ENCODE measurements at regions not wholly inside any gene's neighbourhood (a gene's known extent, or its start where the extent isn't known, plus 50 kb on each side); places are given as distances from the start of the nearest gene placed in this dataset.

DNA sequence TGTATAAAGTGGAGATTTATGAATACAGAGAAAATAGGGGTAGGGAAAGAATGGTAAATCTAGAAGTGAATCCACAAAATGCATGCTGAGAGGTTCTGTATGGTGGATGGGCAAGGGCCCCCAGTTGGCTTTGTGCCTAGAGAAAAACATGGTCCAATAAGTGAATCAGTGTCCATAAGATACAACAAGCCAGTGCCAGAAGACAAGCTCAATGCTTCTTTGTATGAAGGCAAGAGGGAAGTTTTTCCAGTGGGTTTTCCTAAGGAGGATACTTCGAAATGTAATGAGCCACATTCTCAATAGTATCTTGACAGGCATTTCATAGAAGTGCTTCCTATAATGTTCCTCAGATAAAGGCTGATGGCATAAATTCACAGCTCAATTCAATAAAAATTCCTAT, 169.4 kb upstream of the HMCN1 start:
- H3K27me3 ChIP-seq: no peaks in the 10 kb centered on the region
- H3K36me3 ChIP-seq: no peaks in the 10 kb centered on the region
- H3K27ac ChIP-seq: no peak overlapping the region
- DNase-seq: no peak
- no peak for ATAC-seq
- no peaks in the 10 kb centered on the region for H3K4me1 ChIP-seq
- intact Hi-C loops (cut with DNase I; ENCODE audit: low total_unique reads): no loop called here
- no peaks in the 10 kb centered on the region for H3K9me3 ChIP-seq
- H3K4me3 ChIP-seq: no peak overlapping the region
- no peak for TF ChIP-seq CTCF (IDR thresholded peaks at IDR 0.05 in 4 of 5, conservative IDR thresholded peaks at IDR 0.05 in 1 of 5)
- no peak for TF ChIP-seq POLR2A (IDR thresholded peaks at IDR 0.05)
- in situ Hi-C loops (cut with MboI; ENCODE audit: low sequenced_read_pairs in 4 of 4): no loop called here

DNA sequence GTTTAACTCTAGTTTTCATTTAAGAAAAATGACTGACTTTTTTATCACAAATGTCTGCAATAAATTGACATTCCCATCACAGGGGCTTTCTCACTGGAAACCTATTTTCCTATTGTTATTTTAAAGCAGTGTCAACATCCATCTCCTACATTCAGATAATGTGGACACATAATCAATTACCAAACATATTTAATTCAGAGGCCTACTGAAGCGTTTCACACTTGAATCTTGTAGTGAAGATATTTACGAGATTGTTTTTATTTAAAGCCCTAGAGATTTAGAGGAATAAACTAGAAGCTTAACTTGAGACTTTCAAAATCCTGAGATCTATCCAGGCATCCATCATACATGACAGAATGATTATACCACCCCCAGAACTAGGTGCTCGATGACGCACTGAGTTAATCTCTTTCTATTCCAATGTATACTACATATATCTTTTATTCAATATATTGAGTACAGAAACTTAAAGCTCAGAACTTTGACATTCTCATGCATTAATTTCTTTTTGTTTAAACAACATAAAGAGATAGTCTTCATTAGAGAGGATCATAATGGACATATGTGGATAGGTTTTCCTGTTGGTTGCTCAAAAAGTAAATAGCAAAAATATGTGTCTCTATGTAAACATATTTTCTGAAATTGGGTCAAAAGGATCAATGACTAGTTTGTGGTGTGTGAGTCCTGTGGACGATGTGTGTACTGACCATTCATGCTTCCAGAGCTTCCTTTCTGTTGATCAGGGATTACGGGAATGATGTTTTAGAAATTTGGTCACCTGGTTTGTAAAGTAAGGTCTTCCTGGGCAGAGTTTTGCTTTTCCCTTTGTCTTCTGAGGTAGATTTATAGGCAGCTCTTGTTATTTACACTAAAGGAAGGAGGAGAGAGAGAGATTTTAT, 171.5 kb upstream of the HMCN1 start:
- no peak for TF ChIP-seq CTCF (IDR thresholded peaks at IDR 0.05 in 4 of 5, conservative IDR thresholded peaks at IDR 0.05 in 1 of 5)
- ATAC-seq (no peak), DNase-seq (no peak)
- H3K27me3 ChIP-seq: no peaks in the 10 kb centered on the region
- no peaks in the 10 kb centered on the region for H3K4me1 ChIP-seq
- no peak overlapping the region for H3K4me3 ChIP-seq
- H3K9me3 ChIP-seq: no peaks in the 10 kb centered on the region
- H3K36me3 ChIP-seq: no peaks in the 10 kb centered on the region
- H3K27ac ChIP-seq: no peak overlapping the region
- intact Hi-C loops (cut with DNase I; ENCODE audit: low total_unique reads) (no loop called here), in situ Hi-C loops (cut with MboI; ENCODE audit: low sequenced_read_pairs in 4 of 4) (no loop called here)

DNA sequence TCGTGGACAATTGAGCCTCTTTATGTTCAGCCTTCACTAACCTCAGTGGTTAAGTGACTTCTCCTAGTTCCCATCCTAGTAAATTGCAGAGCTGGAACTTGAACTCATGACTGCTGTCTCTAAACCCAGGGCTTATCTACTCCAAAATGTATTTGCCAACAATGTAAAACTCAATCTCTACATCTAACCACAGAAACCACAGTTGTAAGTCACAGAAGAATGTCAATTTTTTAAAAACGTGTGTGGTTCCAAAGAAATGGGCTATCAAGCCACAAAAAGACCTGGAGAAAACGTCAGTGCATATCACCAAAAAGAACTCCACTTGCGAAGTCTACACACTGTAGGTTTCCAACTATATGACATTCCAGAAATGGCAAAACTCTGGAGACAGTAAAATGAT, 172.6 kb upstream of the HMCN1 start:
- Histone ChIP-seq H3K27ac (no peak overlapping the region), H3K36me3 (no peaks in the 10 kb centered on the region), H3K9me3 (no peaks in the 10 kb centered on the region), H3K27me3 (no peaks in the 10 kb centered on the region), H3K4me3 (no peak overlapping the region), H3K4me1 (no peaks in the 10 kb centered on the region)
- in situ Hi-C loops (cut with MboI; ENCODE audit: low sequenced_read_pairs in 4 of 4) (no loop called here), intact Hi-C loops (cut with DNase I; ENCODE audit: low total_unique reads) (no loop called here)
- TF ChIP-seq CTCF (IDR thresholded peaks at IDR 0.05 in 4 of 5, conservative IDR thresholded peaks at IDR 0.05 in 1 of 5) (no peak), POLR2A (IDR thresholded peaks at IDR 0.05) (no peak)
- DNase-seq: no peak
- no peak for ATAC-seq

DNA sequence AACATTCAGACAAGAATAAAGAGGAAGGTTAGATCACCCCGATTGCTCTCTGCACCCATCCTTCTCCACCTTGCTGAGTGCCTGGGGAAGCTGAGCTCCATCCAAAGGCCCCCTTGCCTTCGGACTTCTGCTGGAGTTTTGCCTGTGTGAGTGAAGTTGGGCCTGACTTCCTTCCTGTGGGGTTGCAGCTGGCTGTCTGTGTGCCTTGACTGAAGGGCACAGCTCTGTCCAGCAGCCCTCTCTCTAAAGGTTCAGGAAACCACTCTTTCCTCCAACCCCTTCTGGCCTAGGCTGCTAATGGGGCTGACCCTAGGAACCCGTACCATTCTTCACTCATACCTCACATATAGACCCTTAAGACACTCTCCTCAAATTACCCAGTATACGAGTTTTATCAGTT, 173.4 kb upstream of the HMCN1 start:
- DNase-seq (peak; percentile 4 to 11), ATAC-seq (no peak)
- H3K4me1 ChIP-seq: no peaks in the 10 kb centered on the region
- no peak overlapping the region for H3K4me3 ChIP-seq
- no peaks in the 10 kb centered on the region for H3K27me3 ChIP-seq
- H3K36me3 ChIP-seq: no peaks in the 10 kb centered on the region
- in situ Hi-C loops (cut with MboI; ENCODE audit: low sequenced_read_pairs in 4 of 4) (no loop called here), intact Hi-C loops (cut with DNase I; ENCODE audit: low total_unique reads) (no loop called here)
- H3K27ac ChIP-seq: no peak overlapping the region
- TF ChIP-seq POLR2A (IDR thresholded peaks at IDR 0.05) (no peak), CTCF (IDR thresholded peaks at IDR 0.05 in 4 of 5, conservative IDR thresholded peaks at IDR 0.05 in 1 of 5) (no peak)
- no peaks in the 10 kb centered on the region for H3K9me3 ChIP-seq
